Astrocyte (in vitro differentiated cells and primary cell): ENCODE measurements at regions not wholly inside any gene's neighbourhood (a gene's known extent, or its start where the extent isn't known, plus 50 kb on each side); places are given as distances from the start of the nearest gene placed in this dataset.

ENCODE experiments used
- EZH2 ChIP-seq: IDR thresholded peaks from 2 replicates; pipeline ENCODE4 v1.6.1; 2012; ENCODE audit warnings: mild to moderate bottlenecking, low read length, inconsistent platforms; ENCODE audit not compliant: insufficient read depth
- TF ChIP-seq, protein P1 (sequence below): IDR thresholded peaks from 2 replicates; pipeline ENCODE4 v1.5.1; 2011; ENCODE audit warnings: low read depth, mild to moderate bottlenecking, inconsistent platforms, low read length, moderate library complexity; ENCODE audit not compliant: insufficient read depth

DNA sequence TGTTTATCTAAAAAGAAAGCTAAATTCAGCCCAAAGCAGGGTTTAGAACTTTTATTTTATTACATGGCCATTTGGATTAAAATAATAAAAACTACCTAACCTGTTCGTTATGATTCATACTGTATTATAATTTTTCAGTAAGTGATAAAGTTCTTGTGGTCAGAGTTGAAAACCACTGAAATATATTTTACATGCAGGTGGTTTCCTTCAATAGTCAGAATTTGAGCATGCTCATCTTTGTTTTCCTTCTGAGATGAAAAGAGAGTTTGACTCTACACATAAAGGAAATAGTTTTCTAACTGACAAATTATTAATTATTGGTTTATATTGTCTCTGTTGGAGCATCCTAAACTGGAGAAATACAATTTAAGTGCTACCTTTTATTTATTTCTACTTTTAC lies 114.0 kb upstream of the FKBP1C start:
- no peak for TF ChIP-seq EZH2
- TF ChIP-seq, protein P1, sequence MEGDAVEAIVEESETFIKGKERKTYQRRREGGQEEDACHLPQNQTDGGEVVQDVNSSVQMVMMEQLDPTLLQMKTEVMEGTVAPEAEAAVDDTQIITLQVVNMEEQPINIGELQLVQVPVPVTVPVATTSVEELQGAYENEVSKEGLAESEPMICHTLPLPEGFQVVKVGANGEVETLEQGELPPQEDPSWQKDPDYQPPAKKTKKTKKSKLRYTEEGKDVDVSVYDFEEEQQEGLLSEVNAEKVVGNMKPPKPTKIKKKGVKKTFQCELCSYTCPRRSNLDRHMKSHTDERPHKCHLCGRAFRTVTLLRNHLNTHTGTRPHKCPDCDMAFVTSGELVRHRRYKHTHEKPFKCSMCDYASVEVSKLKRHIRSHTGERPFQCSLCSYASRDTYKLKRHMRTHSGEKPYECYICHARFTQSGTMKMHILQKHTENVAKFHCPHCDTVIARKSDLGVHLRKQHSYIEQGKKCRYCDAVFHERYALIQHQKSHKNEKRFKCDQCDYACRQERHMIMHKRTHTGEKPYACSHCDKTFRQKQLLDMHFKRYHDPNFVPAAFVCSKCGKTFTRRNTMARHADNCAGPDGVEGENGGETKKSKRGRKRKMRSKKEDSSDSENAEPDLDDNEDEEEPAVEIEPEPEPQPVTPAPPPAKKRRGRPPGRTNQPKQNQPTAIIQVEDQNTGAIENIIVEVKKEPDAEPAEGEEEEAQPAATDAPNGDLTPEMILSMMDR, result no peak
